Fibroblast of villous mesenchyme (primary cell): ENCODE measurements at regions not wholly inside any gene's neighbourhood (a gene's known extent, or its start where the extent isn't known, plus 50 kb on each side); places are given as distances from the start of the nearest gene placed in this dataset.
"Not testable (repeated sequence)": the region's sequence is repeated elsewhere in the genome, so short reads cannot be mapped to it uniquely, and the experiment has no call there.

Source experiments
- DNase-seq: peaks from one replicate; pipeline ENCODE4 v3.0.0-alpha.2; 2010; ENCODE audit warnings: low read depth
- H3K4me3 ChIP-seq: 2 replicates; pipeline ENCODE4 v1.5.1; 2011; ENCODE audit warnings: low read depth, mild to moderate bottlenecking, low read length
- TF ChIP-seq, protein P1 (sequence below): IDR thresholded peaks from 2 replicates; pipeline ENCODE4 v1.5.1; 2012; ENCODE audit warnings: low read depth, mild to moderate bottlenecking, low read length; ENCODE audit not compliant: insufficient read depth

- H3K4me3 ChIP-seq, DNase-seq: not testable (repeated sequence)
Observed at GRCh38 chr7:56352576-56352975, 236.4 kb upstream of the NUPR2 start.

GRCh38 chr7:56351181-56351580 is 235.0 kb upstream of the NUPR2 start:
- H3K4me3 ChIP-seq, DNase-seq: not testable (repeated sequence)

GRCh38 chr7:56348311-56348710 is 232.1 kb upstream of the NUPR2 start:
- DNase-seq, H3K4me3 ChIP-seq: not testable (repeated sequence)

DNA sequence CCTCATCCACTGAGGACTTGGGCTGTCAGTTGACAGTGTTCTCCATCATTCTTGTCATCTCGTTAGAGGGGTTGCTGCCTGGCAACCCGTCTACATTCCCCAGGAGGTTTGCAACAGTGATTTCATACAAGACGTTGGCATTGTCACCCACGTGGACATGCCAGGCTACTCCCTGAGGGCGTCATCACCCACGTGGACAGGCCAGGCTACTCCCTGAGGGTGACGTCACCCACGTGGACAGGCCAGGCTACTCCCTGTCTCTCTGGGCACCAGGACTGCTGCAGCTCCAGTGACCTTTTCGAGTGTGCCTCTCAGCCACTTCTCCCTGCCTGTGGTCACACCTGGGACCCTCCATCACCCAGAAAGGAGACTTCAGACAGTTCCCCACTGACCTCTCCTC is 212.1 kb upstream of the NUPR2 start:
- H3K4me3 ChIP-seq, result not testable (repeated sequence)
- peak; percentile 4 for DNase-seq

- no peak overlapping the region for H3K4me3 ChIP-seq
- TF ChIP-seq, protein P1, sequence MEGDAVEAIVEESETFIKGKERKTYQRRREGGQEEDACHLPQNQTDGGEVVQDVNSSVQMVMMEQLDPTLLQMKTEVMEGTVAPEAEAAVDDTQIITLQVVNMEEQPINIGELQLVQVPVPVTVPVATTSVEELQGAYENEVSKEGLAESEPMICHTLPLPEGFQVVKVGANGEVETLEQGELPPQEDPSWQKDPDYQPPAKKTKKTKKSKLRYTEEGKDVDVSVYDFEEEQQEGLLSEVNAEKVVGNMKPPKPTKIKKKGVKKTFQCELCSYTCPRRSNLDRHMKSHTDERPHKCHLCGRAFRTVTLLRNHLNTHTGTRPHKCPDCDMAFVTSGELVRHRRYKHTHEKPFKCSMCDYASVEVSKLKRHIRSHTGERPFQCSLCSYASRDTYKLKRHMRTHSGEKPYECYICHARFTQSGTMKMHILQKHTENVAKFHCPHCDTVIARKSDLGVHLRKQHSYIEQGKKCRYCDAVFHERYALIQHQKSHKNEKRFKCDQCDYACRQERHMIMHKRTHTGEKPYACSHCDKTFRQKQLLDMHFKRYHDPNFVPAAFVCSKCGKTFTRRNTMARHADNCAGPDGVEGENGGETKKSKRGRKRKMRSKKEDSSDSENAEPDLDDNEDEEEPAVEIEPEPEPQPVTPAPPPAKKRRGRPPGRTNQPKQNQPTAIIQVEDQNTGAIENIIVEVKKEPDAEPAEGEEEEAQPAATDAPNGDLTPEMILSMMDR, result no peak
- DNase-seq, result no peak
Observed at GRCh38 chr7:56290548-56290947, 174.3 kb upstream of the NUPR2 start.

- no peak for DNase-seq
- TF ChIP-seq, protein P1, result no peak
- H3K4me3 ChIP-seq, result no peak overlapping the region
Observed at GRCh38 chr7:56287429-56288138, 171.4 kb upstream of the NUPR2 start.

DNA sequence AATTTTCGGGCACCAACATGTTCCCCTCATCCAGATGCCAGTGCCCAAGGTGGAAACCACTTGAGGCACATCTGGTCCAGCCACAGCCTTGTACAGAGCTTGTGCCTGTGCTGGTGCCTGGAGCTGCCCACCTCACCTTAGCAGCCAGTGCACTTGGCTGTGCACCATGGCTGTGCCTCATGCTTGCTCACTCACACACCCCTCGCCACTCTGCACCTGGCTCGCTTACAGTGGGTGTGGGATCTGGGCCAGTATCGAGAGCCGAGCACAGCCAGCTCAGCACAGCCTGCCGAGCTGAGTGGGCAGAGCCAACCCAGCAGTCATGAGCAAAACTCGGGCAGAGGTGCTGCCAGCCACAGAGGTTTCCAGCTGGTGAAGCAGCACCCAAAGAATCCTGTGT is 139.9 kb upstream of the NUPR2 start:
- TF ChIP-seq, protein P1, result no peak
- DNase-seq, result no peak
- H3K4me3 ChIP-seq, result no peak overlapping the region

DNA sequence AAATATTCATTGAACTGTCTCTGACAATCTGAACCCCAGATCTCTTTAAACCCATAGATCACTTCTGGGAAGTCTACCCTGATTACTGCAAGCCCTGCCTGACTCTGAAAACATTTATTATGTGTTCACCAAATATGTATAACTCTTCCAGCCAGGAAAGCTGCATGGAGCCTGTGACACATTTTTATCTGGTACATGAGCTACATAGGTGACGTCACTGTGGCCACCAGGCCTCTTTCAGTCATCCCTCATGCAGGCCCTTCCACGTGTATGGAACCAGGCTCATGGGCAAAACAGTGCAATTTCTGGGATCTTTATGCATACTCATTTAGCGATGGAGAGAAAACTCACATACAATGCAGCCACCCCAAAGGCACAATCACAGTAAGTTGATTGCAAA is 133.9 kb upstream of the NUPR2 start:
- DNase-seq, result no peak
- TF ChIP-seq, protein P1, result no peak
- no peak overlapping the region for H3K4me3 ChIP-seq

- TF ChIP-seq, protein P1, result no peak
- no peak overlapping the region for H3K4me3 ChIP-seq
- DNase-seq, result no peak
Observed at GRCh38 chr7:56229631-56230030, 113.4 kb upstream of the NUPR2 start.
